ENCODE measurements at regions not wholly inside any gene's neighbourhood (a gene's known extent, or its start where the extent isn't known, plus 50 kb on each side); places are given as distances from the start of the nearest gene placed in this dataset.

DNA sequence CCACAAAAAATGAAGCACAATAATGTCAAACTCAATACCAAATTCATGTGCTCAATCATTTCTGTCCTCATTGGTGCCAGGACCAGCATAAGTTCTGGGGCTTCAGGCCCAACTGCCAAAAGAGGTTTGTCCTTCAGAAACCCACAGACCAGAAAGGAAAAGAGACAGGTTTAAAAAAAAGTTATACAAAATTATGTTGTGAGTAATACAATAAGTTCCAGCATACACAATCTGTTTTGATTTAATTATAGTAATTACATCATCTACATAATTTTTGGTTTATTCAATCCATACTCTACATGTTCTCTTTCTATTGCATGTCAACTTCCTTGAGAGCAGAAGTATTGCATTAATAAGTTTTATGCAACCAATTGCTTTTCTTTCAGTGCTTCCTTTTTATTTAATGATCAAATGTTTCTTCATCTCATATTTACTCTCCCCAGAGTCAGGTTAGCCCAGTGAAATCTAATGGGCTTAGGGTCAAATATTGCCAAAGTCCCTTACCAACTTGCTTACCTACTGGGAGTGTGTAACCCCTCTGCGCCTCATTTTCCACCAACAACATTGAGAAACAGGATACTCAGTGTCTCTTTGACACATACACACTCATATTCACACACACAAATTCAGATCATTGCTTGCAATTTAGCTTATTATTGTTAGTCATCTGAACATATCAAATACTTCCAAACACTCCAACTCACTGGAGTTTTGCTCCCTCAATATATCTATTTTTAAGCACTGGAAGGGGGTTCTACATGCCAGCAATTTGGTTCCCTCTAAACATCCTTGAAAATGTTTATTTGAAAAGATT, 424.4 kb upstream of the MARCKS start:
- H3K79me2 ChIP-seq (ENCODE audit: low read length): no peaks in the 10 kb centered on the region
- H2AFZ ChIP-seq (ENCODE audit: low read length): no peak overlapping the region
- no peak overlapping the region for H3K9ac ChIP-seq (ENCODE audit: low read length)
- H3K4me2 ChIP-seq (ENCODE audit: low read depth, low read length, poor library complexity, severe bottlenecking): no peak overlapping the region
- H3K36me3 ChIP-seq (ENCODE audit: insufficient read depth, low read length): no peaks in the 10 kb centered on the region
- H3K9me2 ChIP-seq (replicated peaks; ENCODE audit: insufficient read depth, low read length): 0 out of 2 replicates have a peak, but pooled peaks cover 2% of the 10 kb centered on the region
- H3K4me3 ChIP-seq (ENCODE audit: low read length): no peak overlapping the region
- DNase-seq: no peak
- H3K4me1 ChIP-seq (ENCODE audit: low read length): no peaks in the 10 kb centered on the region
- H3K9me3 ChIP-seq (ENCODE audit: low read length): no peaks in the 10 kb centered on the region
- no peak overlapping the region for H3K27ac ChIP-seq (ENCODE audit: low read length)
- no peaks in the 10 kb centered on the region for H4K20me1 ChIP-seq (ENCODE audit: insufficient read depth, low read depth, low read length)
- no peaks in the 10 kb centered on the region for H3K27me3 ChIP-seq (ENCODE audit: low read length)

DNA sequence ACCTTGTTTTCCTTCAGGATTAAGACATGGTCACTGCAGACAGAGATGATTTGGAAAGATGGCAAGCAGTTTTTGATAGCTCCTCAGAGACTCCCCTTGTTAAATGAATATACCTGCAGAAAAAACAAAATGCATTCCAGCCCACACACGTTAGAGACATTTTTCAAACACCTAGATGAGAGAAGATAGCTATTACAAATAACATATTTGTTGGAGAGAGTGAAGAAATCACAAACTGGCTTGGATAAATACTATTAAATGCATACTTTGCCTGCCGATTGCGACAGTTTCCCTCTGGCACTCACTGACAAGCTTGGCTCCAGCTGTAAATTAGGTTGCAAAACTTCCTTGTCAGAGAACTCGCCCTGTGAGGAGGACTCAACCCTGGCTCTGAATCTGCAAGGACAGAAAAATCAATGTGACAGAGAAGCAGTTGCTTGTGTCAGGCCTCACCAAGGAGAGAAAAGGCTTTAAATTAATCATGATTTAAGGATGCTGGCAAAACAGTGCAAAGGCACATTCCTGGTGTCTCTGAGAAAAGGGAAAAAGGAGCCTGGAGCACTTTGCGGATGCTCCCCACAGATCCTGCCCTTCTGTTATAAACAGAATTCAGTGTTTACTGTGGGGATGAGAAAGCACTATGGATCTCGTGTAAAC, 423.7 kb upstream of the MARCKS start:
- Histone ChIP-seq H3K4me2 (ENCODE audit: low read depth, low read length, poor library complexity, severe bottlenecking) (no peak overlapping the region), H3K36me3 (ENCODE audit: insufficient read depth, low read length) (no peaks in the 10 kb centered on the region), H2AFZ (ENCODE audit: low read length) (no peak overlapping the region), H3K27ac (ENCODE audit: low read length) (no peak overlapping the region), H3K9me3 (ENCODE audit: low read length) (no peaks in the 10 kb centered on the region), H4K20me1 (ENCODE audit: insufficient read depth, low read depth, low read length) (no peaks in the 10 kb centered on the region), H3K9me2 (replicated peaks; ENCODE audit: insufficient read depth, low read length) (0 out of 2 replicates have a peak, but pooled peaks cover 3% of the 10 kb centered on the region), H3K4me1 (ENCODE audit: low read length) (no peaks in the 10 kb centered on the region), H3K9ac (ENCODE audit: low read length) (no peak overlapping the region), H3K79me2 (ENCODE audit: low read length) (no peaks in the 10 kb centered on the region), H3K4me3 (ENCODE audit: low read length) (no peak overlapping the region), H3K27me3 (ENCODE audit: low read length) (no peaks in the 10 kb centered on the region)
- no peak for DNase-seq

DNA sequence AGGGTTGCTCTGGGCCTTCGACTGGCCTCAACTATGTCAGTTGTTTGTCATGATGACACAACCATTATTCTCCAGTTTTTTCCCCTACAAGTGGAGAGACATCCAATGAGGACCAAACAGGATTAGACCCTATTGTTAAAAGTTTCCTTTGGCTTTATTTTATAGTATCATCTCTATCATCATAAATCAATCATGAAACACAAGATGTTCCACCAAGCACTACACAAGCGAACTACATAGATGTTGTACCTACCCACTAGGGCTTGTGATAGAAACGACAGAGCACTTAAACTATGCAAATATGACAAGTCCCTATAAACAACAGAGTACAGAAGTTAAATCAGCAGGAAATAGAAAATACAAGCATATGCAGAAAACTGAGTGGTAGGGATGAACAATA, 422.5 kb upstream of the MARCKS start:
- Histone ChIP-seq H3K27ac (ENCODE audit: low read length) (no peak overlapping the region), H3K27me3 (ENCODE audit: low read length) (no peaks in the 10 kb centered on the region), H3K79me2 (ENCODE audit: low read length) (no peaks in the 10 kb centered on the region), H2AFZ (ENCODE audit: low read length) (no peak overlapping the region), H3K36me3 (ENCODE audit: insufficient read depth, low read length) (no peaks in the 10 kb centered on the region), H3K4me1 (ENCODE audit: low read length) (no peaks in the 10 kb centered on the region), H3K4me2 (ENCODE audit: low read depth, low read length, poor library complexity, severe bottlenecking) (no peak overlapping the region), H3K9me2 (replicated peaks; ENCODE audit: insufficient read depth, low read length) (0 out of 2 replicates have a peak, but pooled peaks cover 3% of the 10 kb centered on the region), H3K9ac (ENCODE audit: low read length) (no peak overlapping the region), H4K20me1 (ENCODE audit: insufficient read depth, low read depth, low read length) (no peaks in the 10 kb centered on the region), H3K9me3 (ENCODE audit: low read length) (no peaks in the 10 kb centered on the region), H3K4me3 (ENCODE audit: low read length) (no peak overlapping the region)
- DNase-seq: no peak

DNA sequence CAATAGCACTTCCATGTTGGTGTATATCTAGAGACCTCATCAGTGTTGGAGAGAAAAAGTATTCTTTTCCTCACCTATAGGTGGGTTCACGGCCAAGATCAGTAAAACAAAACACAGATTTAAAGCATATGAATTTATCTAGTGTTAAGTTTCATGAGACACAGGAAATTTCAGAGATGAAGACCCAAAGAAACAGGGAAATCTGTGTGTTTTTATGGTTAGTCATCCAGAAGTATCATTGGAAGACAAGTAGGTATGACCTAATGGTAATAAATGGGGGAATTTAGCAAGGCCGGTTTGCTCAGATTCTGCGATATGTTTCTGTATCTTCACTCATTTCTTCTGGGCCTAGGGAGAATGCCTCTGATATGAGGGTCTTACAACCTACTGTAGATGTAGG, 419.6 kb upstream of the MARCKS start:
- Histone ChIP-seq H3K4me2 (ENCODE audit: low read depth, low read length, poor library complexity, severe bottlenecking) (no peak overlapping the region), H3K4me3 (ENCODE audit: low read length) (no peak overlapping the region), H3K9me2 (replicated peaks; ENCODE audit: insufficient read depth, low read length) (0 out of 2 replicates have a peak, but pooled peaks cover 3% of the 10 kb centered on the region), H3K4me1 (ENCODE audit: low read length) (no peaks in the 10 kb centered on the region), H3K36me3 (ENCODE audit: insufficient read depth, low read length) (no peaks in the 10 kb centered on the region), H2AFZ (ENCODE audit: low read length) (no peak overlapping the region), H3K9me3 (ENCODE audit: low read length) (no peaks in the 10 kb centered on the region), H3K79me2 (ENCODE audit: low read length) (no peaks in the 10 kb centered on the region), H3K27ac (ENCODE audit: low read length) (no peak overlapping the region), H3K27me3 (ENCODE audit: low read length) (no peaks in the 10 kb centered on the region), H3K9ac (ENCODE audit: low read length) (no peak overlapping the region), H4K20me1 (ENCODE audit: insufficient read depth, low read depth, low read length) (no peaks in the 10 kb centered on the region)
- no peak for DNase-seq

DNA sequence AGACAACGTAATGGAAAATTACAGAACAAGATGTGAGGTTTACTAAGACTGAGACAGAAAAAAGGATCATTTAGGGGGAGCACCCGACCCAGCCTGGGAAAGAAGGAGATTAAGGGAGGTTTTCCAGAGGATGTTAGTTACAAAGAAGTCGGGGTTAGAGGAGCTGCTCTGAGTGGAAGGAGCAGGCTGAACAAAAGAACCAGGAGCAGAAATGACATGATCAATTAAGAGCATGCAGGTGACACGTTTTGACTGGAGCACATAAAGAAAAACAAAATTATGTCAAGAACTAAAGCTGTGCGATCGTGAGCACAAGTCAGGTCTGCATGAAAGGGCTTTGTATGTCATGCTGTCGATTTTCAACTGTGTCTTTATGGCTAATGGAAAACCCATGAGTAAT, 417.3 kb upstream of the MARCKS start:
- Histone ChIP-seq H3K9me2 (replicated peaks; ENCODE audit: insufficient read depth, low read length) (0 out of 2 replicates have a peak, but pooled peaks cover 3% of the 10 kb centered on the region), H3K79me2 (ENCODE audit: low read length) (no peaks in the 10 kb centered on the region), H3K4me1 (ENCODE audit: low read length) (no peaks in the 10 kb centered on the region), H3K4me3 (ENCODE audit: low read length) (no peak overlapping the region), H4K20me1 (ENCODE audit: insufficient read depth, low read depth, low read length) (no peaks in the 10 kb centered on the region), H3K9ac (ENCODE audit: low read length) (no peak overlapping the region), H3K4me2 (ENCODE audit: low read depth, low read length, poor library complexity, severe bottlenecking) (no peak overlapping the region), H2AFZ (ENCODE audit: low read length) (no peak overlapping the region), H3K36me3 (ENCODE audit: insufficient read depth, low read length) (no peaks in the 10 kb centered on the region), H3K9me3 (ENCODE audit: low read length) (no peaks in the 10 kb centered on the region), H3K27ac (ENCODE audit: low read length) (no peak overlapping the region), H3K27me3 (ENCODE audit: low read length) (no peaks in the 10 kb centered on the region)
- no peak for DNase-seq

DNA sequence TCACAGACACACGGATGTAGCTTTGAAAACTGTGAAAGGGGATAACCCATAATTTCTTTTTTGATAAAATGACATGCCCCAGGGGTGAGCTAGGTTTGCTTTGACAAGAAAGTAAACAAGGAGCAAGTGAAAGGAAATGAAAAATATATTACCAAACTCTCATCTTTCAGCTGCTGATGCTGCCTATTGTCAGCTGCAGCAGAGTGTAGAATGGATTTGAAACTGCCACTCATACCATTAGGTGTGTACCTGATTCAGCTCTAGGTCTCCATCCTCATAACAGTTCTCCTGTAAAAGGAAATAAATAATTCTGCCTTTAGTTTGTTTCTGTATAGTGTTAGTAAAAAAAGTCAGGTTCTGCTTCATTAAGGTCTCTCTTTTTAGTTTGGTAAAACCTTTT, 415.1 kb upstream of the MARCKS start:
- Histone ChIP-seq H3K4me1 (ENCODE audit: low read length) (no peaks in the 10 kb centered on the region), H3K4me3 (ENCODE audit: low read length) (no peak overlapping the region), H3K79me2 (ENCODE audit: low read length) (no peaks in the 10 kb centered on the region), H3K4me2 (ENCODE audit: low read depth, low read length, poor library complexity, severe bottlenecking) (no peak overlapping the region), H3K36me3 (ENCODE audit: insufficient read depth, low read length) (no peaks in the 10 kb centered on the region), H3K27me3 (ENCODE audit: low read length) (no peaks in the 10 kb centered on the region), H3K9ac (ENCODE audit: low read length) (no peak overlapping the region), H3K27ac (ENCODE audit: low read length) (no peak overlapping the region), H2AFZ (ENCODE audit: low read length) (no peak overlapping the region), H3K9me2 (replicated peaks; ENCODE audit: insufficient read depth, low read length) (0 out of 2 replicates have a peak, but pooled peaks cover 3% of the 10 kb centered on the region), H3K9me3 (ENCODE audit: low read length) (no peaks in the 10 kb centered on the region), H4K20me1 (ENCODE audit: insufficient read depth, low read depth, low read length) (no peaks in the 10 kb centered on the region)
- no peak for DNase-seq

DNA sequence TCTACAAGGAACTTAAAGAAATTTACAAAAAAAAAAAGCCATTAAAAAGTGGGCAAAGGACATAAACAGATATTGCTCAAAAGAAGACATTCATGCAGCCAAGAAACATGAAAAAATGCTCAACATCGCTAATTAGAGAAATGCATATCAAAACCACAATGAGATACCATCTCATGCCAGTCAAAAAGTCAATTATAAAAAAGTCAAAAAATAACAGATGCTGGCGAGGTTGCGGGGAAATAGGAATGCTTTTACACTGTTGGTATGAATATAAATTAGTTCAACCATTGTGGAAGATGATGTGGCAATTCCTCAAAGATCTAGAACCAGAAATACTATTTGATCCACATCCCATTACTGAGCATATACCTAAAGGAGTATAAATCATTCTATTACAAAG, 411.9 kb upstream of the MARCKS start:
- no peak for DNase-seq
- H3K79me2 ChIP-seq (ENCODE audit: low read length): no peaks in the 10 kb centered on the region
- H3K27me3 ChIP-seq (ENCODE audit: low read length): no peaks in the 10 kb centered on the region
- H4K20me1 ChIP-seq (ENCODE audit: insufficient read depth, low read depth, low read length): no peaks in the 10 kb centered on the region
- no peaks in the 10 kb centered on the region for H3K36me3 ChIP-seq (ENCODE audit: insufficient read depth, low read length)
- no peaks in the 10 kb centered on the region for H3K4me1 ChIP-seq (ENCODE audit: low read length)
- H3K4me3 ChIP-seq (ENCODE audit: low read length): no peak overlapping the region
- no peak overlapping the region for H3K9ac ChIP-seq (ENCODE audit: low read length)
- H3K27ac ChIP-seq (ENCODE audit: low read length): no peak overlapping the region
- no peak overlapping the region for H2AFZ ChIP-seq (ENCODE audit: low read length)
- H3K9me3 ChIP-seq (ENCODE audit: low read length): no peaks in the 10 kb centered on the region
- no peaks in the 10 kb centered on the region; the same call in 1 of the 2 replicates for H3K9me2 ChIP-seq (replicated peaks; ENCODE audit: insufficient read depth, low read length)
- no peak overlapping the region for H3K4me2 ChIP-seq (ENCODE audit: low read depth, low read length, poor library complexity, severe bottlenecking)

DNA sequence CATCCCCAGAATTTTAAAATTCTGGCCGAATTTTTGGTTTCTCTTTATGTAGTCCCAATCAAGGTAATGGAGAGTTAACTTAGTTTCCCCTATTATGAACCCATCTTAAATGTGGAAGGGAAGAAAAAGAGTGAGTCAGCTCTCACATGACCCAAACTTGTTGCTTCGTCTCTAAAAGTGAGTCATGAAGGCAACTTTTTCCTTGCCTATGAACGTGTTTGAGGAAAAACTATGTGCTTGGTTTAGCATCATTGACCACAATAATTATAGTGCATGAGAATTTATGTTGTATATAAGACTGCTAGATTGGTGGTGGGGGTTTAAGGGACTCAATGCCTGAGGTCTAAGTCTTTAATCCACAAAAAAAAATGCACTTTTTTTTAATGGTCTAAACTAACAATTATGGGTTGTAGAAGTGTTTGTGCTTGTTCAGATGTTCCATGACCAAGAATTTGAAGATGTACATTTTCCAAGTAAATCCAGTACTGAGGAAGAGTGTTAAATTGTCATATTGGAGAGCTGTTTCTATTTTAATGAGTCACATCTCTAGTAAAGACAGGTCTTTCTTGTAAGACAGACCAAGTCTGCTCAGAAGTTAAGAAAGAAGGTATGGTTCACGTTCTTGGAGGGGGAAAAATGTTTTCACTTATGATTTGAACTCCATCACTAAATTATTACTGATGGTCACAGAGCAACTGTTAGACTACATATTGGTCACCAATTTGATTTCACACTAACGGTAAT, 409.9 kb upstream of the MARCKS start:
- H3K4me1 ChIP-seq (ENCODE audit: low read length): no peaks in the 10 kb centered on the region
- no peak overlapping the region for H3K4me2 ChIP-seq (ENCODE audit: low read depth, low read length, poor library complexity, severe bottlenecking)

More for the DNA sequence above, 409.9 kb upstream of the MARCKS start:
- no peak for DNase-seq
- Histone ChIP-seq H3K9ac (ENCODE audit: low read length) (no peak overlapping the region), H3K4me3 (ENCODE audit: low read length) (no peak overlapping the region), H3K9me2 (replicated peaks; ENCODE audit: insufficient read depth, low read length) (no peaks in the 10 kb centered on the region; the same call in 1 of the 2 replicates), H3K27ac (ENCODE audit: low read length) (no peak overlapping the region), H2AFZ (ENCODE audit: low read length) (no peak overlapping the region), H3K27me3 (ENCODE audit: low read length) (no peaks in the 10 kb centered on the region), H3K79me2 (ENCODE audit: low read length) (no peaks in the 10 kb centered on the region), H3K36me3 (ENCODE audit: insufficient read depth, low read length) (no peaks in the 10 kb centered on the region), H3K9me3 (ENCODE audit: low read length) (no peaks in the 10 kb centered on the region), H4K20me1 (ENCODE audit: insufficient read depth, low read depth, low read length) (no peaks in the 10 kb centered on the region)

Measured in Karpas-422 (cell line).